Loucy (cell line): ENCODE measurements at regions not wholly inside any gene's neighbourhood (a gene's known extent, or its start where the extent isn't known, plus 50 kb on each side); places are given as distances from the start of the nearest gene placed in this dataset.

ENCODE experiments used
- H2AFZ ChIP-seq: fragments of 200-600 bp; sonication (generic); 2 replicates; pipeline ENCODE4 v1.6.0; 2016; ENCODE audit warnings: antibody characterized with exemption, mild to moderate bottlenecking, low read length, moderate library complexity
- H3F3A ChIP-seq: fragments of 200-600 bp; 2 replicates; pipeline ENCODE4 v1.6.0; 2016; ENCODE audit warnings: antibody characterized with exemption, low read depth, mild to moderate bottlenecking
- H3K27me3 ChIP-seq: fragments of 200-600 bp; sonication (generic); 2 replicates; pipeline ENCODE4 v1.6.1; 2014; ENCODE audit warnings: low read length, mild to moderate bottlenecking; ENCODE audit not compliant: insufficient read depth, poor library complexity, severe bottlenecking
- H3K36me3 ChIP-seq: fragments of 200-600 bp; sonication (generic); 2 replicates; pipeline ENCODE4 v1.6.1; 2016; ENCODE audit warnings: low read length; ENCODE audit not compliant: insufficient read depth
- H3K4me1 ChIP-seq: fragments of 200-600 bp; sonication (generic); 2 replicates; pipeline ENCODE4 v1.5.1; 2014; ENCODE audit warnings: low read length, mild to moderate bottlenecking; ENCODE audit not compliant: insufficient read depth, poor library complexity, severe bottlenecking
- H3K4me2 ChIP-seq: fragments of 200-600 bp; sonication (generic); 2 replicates; pipeline ENCODE4 v1.6.0; 2014; ENCODE audit warnings: antibody characterized with exemption, low read length, low read depth, mild to moderate bottlenecking; ENCODE audit not compliant: poor library complexity, severe bottlenecking
- H3K4me3 ChIP-seq: fragments of 200-600 bp; sonication (generic); 2 replicates; pipeline ENCODE4 v1.5.1; 2014; ENCODE audit warnings: low read length, mild to moderate bottlenecking, mixed read lengths; ENCODE audit not compliant: poor library complexity, severe bottlenecking
- H3K79me2 ChIP-seq: fragments of 200-600 bp; sonication (generic); 2 replicates; pipeline ENCODE4 v1.6.1; 2014; ENCODE audit warnings: low read length; ENCODE audit not compliant: insufficient read depth
- H3K9ac ChIP-seq: fragments of 200-600 bp; sonication (generic); 2 replicates; pipeline ENCODE4 v1.6.0; 2014; ENCODE audit warnings: mild to moderate bottlenecking, low read depth, low read length, moderate library complexity; ENCODE audit not compliant: poor library complexity, severe bottlenecking
- H3K9me2 ChIP-seq: fragments of 200-600 bp; sonication (generic); replicated peaks from 2 replicates; pipeline ENCODE4 v1.6.1; 2016; ENCODE audit warnings: low read depth, low read length, mixed read lengths
- H3K9me3 ChIP-seq: fragments of 200-600 bp; sonication (generic); 2 replicates; pipeline ENCODE4 v1.6.1; 2014; ENCODE audit warnings: mild to moderate bottlenecking, antibody characterized with exemption, low read length, low read depth; ENCODE audit not compliant: insufficient read depth
- H4K20me1 ChIP-seq: fragments of 200-600 bp; sonication (generic); 2 replicates; pipeline ENCODE4 v1.6.0; 2014; ENCODE audit warnings: antibody characterized with exemption, low read length, mild to moderate bottlenecking; ENCODE audit not compliant: insufficient read depth, poor library complexity, severe bottlenecking
- EZH2phosphoT487 ChIP-seq: fragments of 200-600 bp; IDR thresholded peaks from 2 replicates; pipeline ENCODE4 v1.6.1; 2018; ENCODE audit warnings: antibody characterized with exemption, mild to moderate bottlenecking, moderate library complexity, borderline replicate concordance
- TF ChIP-seq, protein P1 (sequence below): fragments of 200-600 bp; sonication (generic); conservative IDR thresholded peaks from 2 replicates; pipeline ENCODE4 v1.5.1; 2014; ENCODE audit warnings: mild to moderate bottlenecking, antibody characterized with exemption, low read length

- Histone ChIP-seq H3K79me2 (no peaks in the 10 kb centered on the region), H3F3A (no peaks in the 10 kb centered on the region), H3K27me3 (no peaks in the 10 kb centered on the region), H3K9me2 (no peaks in the 10 kb centered on the region), H3K9ac (no peak overlapping the region), H3K9me3 (no peaks in the 10 kb centered on the region), H2AFZ (no peak overlapping the region), H3K36me3 (no peaks in the 10 kb centered on the region), H3K4me2 (no peak overlapping the region), H3K4me1 (no peaks in the 10 kb centered on the region), H4K20me1 (no peaks in the 10 kb centered on the region), H3K4me3 (no peak overlapping the region)
- no peak for TF ChIP-seq EZH2phosphoT487
- TF ChIP-seq, protein P1, sequence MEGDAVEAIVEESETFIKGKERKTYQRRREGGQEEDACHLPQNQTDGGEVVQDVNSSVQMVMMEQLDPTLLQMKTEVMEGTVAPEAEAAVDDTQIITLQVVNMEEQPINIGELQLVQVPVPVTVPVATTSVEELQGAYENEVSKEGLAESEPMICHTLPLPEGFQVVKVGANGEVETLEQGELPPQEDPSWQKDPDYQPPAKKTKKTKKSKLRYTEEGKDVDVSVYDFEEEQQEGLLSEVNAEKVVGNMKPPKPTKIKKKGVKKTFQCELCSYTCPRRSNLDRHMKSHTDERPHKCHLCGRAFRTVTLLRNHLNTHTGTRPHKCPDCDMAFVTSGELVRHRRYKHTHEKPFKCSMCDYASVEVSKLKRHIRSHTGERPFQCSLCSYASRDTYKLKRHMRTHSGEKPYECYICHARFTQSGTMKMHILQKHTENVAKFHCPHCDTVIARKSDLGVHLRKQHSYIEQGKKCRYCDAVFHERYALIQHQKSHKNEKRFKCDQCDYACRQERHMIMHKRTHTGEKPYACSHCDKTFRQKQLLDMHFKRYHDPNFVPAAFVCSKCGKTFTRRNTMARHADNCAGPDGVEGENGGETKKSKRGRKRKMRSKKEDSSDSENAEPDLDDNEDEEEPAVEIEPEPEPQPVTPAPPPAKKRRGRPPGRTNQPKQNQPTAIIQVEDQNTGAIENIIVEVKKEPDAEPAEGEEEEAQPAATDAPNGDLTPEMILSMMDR = no peak
These were observed 295.1 kb upstream of the RBFOX1 start for GRCh38 chr16:7037495-7037894.

DNA sequence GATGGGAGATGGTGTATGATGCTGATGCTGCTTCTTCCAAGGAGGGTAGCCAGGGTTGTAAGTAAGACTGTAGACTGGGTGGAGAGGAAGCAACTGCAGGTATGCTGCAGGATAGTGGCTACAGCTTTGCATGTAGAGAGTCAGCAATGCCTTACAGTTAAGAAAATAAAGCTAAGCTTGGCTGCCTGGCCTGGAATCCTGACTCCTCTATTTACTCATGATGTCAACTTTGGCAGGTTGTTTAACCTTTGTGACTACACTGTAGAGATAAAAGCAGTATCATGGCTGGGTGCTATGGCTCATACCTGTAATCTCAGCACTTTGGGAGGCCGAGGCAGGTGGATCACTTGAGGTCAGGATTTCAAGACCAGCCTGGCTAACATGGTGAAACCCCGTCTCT lies 301.6 kb upstream of the RBFOX1 start:
- H3K9me2 ChIP-seq = no peaks in the 10 kb centered on the region
- H3K79me2 ChIP-seq = no peaks in the 10 kb centered on the region
- H3K9ac ChIP-seq = no peak overlapping the region
- H2AFZ ChIP-seq = no peak overlapping the region
- H3K4me3 ChIP-seq = no peak overlapping the region
- TF ChIP-seq, protein P1 = no peak
- TF ChIP-seq EZH2phosphoT487 = no peak
- no peaks in the 10 kb centered on the region for H3K4me1 ChIP-seq
- no peak overlapping the region for H3K4me2 ChIP-seq
- no peaks in the 10 kb centered on the region for H3K9me3 ChIP-seq
- no peaks in the 10 kb centered on the region for H3K36me3 ChIP-seq
- no peaks in the 10 kb centered on the region for H3K27me3 ChIP-seq
- H3F3A ChIP-seq = no peaks in the 10 kb centered on the region
- no peaks in the 10 kb centered on the region for H4K20me1 ChIP-seq

DNA sequence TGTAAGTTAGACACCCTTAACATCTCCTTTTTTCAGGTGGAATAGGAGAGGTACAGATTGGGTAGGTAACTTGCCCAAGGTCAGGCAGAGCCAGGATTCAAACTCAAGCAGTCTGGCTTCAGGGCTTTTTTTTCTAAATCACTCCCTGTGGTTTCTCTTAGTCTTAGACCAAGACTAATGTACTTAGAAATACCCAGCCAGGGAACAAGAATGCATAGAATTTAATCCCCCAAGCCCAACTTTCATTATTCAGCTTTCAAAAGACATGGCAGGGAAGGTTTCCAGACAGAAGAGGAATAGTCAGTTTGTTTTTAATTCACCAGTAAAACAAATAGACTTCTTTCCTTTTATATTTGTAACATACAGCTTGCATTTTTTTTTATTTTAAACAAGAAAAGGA lies 305.2 kb upstream of the RBFOX1 start:
- Histone ChIP-seq H4K20me1 (no peaks in the 10 kb centered on the region), H3K4me2 (no peak overlapping the region), H3K9me3 (no peaks in the 10 kb centered on the region), H3K4me3 (no peak overlapping the region), H3F3A (no peaks in the 10 kb centered on the region), H3K79me2 (no peaks in the 10 kb centered on the region), H3K27me3 (no peaks in the 10 kb centered on the region), H3K4me1 (no peaks in the 10 kb centered on the region), H3K9me2 (no peaks in the 10 kb centered on the region), H3K36me3 (no peaks in the 10 kb centered on the region), H3K9ac (no peak overlapping the region), H2AFZ (no peak overlapping the region)
- TF ChIP-seq, protein P1 = no peak
- TF ChIP-seq EZH2phosphoT487 = no peak
